WTC11 (cell line): ENCODE measurements at regions not wholly inside any gene's neighbourhood (a gene's known extent, or its start where the extent isn't known, plus 50 kb on each side); places are given as distances from the start of the nearest gene placed in this dataset.

Experiments
- ATAC-seq: fragments of 200-7000 bp; cut with Tn5 transposase; 2 replicates; pipeline ENCODE4 v1.10.0; 2021; ENCODE audit warnings: mild to moderate bottlenecking, moderate library complexity
- CTCF ChIA-PET: fragments of 300-600 bp; sonication (Branson Sonifier 250); formaldehyde crosslinking; loops from one replicate; lab custom pipeline; 2021; ENCODE audit warnings: antibody characterized with exemption; lab: Charles Lee
- POLR2A ChIA-PET: fragments of 350-600 bp; sonication (Branson Sonifier 250); formaldehyde crosslinking; loops from one replicate; lab custom pipeline; 2021; ENCODE audit warnings: antibody characterized with exemption; lab: Charles Lee
- DNase-seq: peaks from one replicate; pipeline ENCODE4 v3.0.0; 2021; ENCODE audit warnings: low spot score
- H3K27ac Mint-ChIP-seq: 2 replicates; pipeline ENCODE4 v1.8.0; 2021; ENCODE audit warnings: mixed read lengths
- H3K27me3 Mint-ChIP-seq: 2 replicates; pipeline ENCODE4 v1.8.0; 2021; ENCODE audit warnings: low read depth, mild to moderate bottlenecking, moderate library complexity, mixed read lengths
- H3K36me3 Mint-ChIP-seq: 2 replicates; pipeline ENCODE4 v1.8.0; 2021; ENCODE audit warnings: mixed read lengths
- H3K4me1 Mint-ChIP-seq: 2 replicates; pipeline ENCODE4 v1.8.0; 2022; ENCODE audit warnings: mixed read lengths
- H3K4me3 Mint-ChIP-seq: 2 replicates; pipeline ENCODE4 v1.8.0; 2021; ENCODE audit warnings: mild to moderate bottlenecking, moderate library complexity, mixed read lengths
- H3K9me3 Mint-ChIP-seq: 2 replicates; pipeline ENCODE4 v1.8.0; 2021; ENCODE audit warnings: mixed read lengths
- ARID4B ChIP-seq: sonication (generic); formaldehyde crosslinking; IDR thresholded peaks from 2 replicates; pipeline ENCODE4 v1.8.0; 2023; ENCODE audit warnings: missing genetic modification reagents, mild to moderate bottlenecking, borderline replicate concordance
- E2F5 ChIP-seq: sonication (generic); formaldehyde crosslinking; IDR thresholded peaks from 2 replicates; pipeline ENCODE4 v1.8.1; 2022; ENCODE audit warnings: mild to moderate bottlenecking, moderate library complexity, missing genetic modification reagents
- EMX1 ChIP-seq: fragments of 250-450 bp; sonication (Bioruptor Pico); IDR thresholded peaks from 2 replicates; pipeline ENCODE4 v1.8.0; 2021; ENCODE audit warnings: mild to moderate bottlenecking
- FOXK1 ChIP-seq: sonication (generic); formaldehyde crosslinking; IDR thresholded peaks from 2 replicates; pipeline ENCODE4 v1.8.0; 2022; ENCODE audit warnings: mild to moderate bottlenecking, moderate library complexity, missing genetic modification reagents
- HMGXB4 ChIP-seq: sonication (generic); formaldehyde crosslinking; IDR thresholded peaks from 2 replicates; pipeline ENCODE4 v1.8.1; 2023; ENCODE audit warnings: mild to moderate bottlenecking, moderate library complexity, missing genetic modification reagents
- JUN ChIP-seq: sonication (generic); formaldehyde crosslinking; IDR thresholded peaks from 2 replicates; pipeline ENCODE4 v1.8.0; 2023; ENCODE audit warnings: mild to moderate bottlenecking, missing genetic modification reagents
- MAX ChIP-seq: sonication (generic); formaldehyde crosslinking; IDR thresholded peaks from 2 replicates; pipeline ENCODE4 v1.8.0; 2022; ENCODE audit warnings: mild to moderate bottlenecking, missing genetic modification reagents
- MYBL2 ChIP-seq: sonication (generic); formaldehyde crosslinking; IDR thresholded peaks from 2 replicates; pipeline ENCODE4 v1.8.1; 2023; ENCODE audit warnings: mild to moderate bottlenecking, moderate library complexity, missing genetic modification reagents
- SMAD3 ChIP-seq: sonication (generic); formaldehyde crosslinking; IDR thresholded peaks from 2 replicates; pipeline ENCODE4 v1.8.0; 2022; ENCODE audit warnings: missing genetic modification reagents, mild to moderate bottlenecking, borderline replicate concordance
- USF1 ChIP-seq: sonication (generic); formaldehyde crosslinking; IDR thresholded peaks from 2 replicates; pipeline ENCODE4 v1.8.0; 2022; ENCODE audit warnings: mild to moderate bottlenecking, missing genetic modification reagents
- USF2 ChIP-seq: sonication (generic); formaldehyde crosslinking; IDR thresholded peaks from 2 replicates; pipeline ENCODE4 v1.8.1; 2023; ENCODE audit warnings: mild to moderate bottlenecking, missing genetic modification reagents, moderate library complexity
- ZBTB21 ChIP-seq: sonication (generic); formaldehyde crosslinking; IDR thresholded peaks from 2 replicates; pipeline ENCODE4 v1.8.1; 2023; ENCODE audit warnings: mild to moderate bottlenecking, missing genetic modification reagents, borderline replicate concordance
- ZBTB43 ChIP-seq: sonication (generic); formaldehyde crosslinking; IDR thresholded peaks from 2 replicates; pipeline ENCODE4 v1.8.1; 2023; ENCODE audit warnings: mild to moderate bottlenecking, missing genetic modification reagents
- ZNF121 ChIP-seq: sonication (generic); formaldehyde crosslinking; IDR thresholded peaks from 2 replicates; pipeline ENCODE4 v1.8.0; 2023; ENCODE audit warnings: missing genetic modification reagents
- ZNF138 ChIP-seq: sonication (generic); formaldehyde crosslinking; conservative IDR thresholded peaks from 2 replicates; pipeline ENCODE4 v1.8.1; 2022; ENCODE audit warnings: mild to moderate bottlenecking, moderate library complexity, missing genetic modification reagents
- ZNF219 ChIP-seq: sonication (generic); formaldehyde crosslinking; IDR thresholded peaks from 2 replicates; pipeline ENCODE4 v1.8.0; 2023; ENCODE audit warnings: missing genetic modification reagents, mild to moderate bottlenecking, borderline replicate concordance
- ZNF396 ChIP-seq: fragments of 250-450 bp; sonication (Bioruptor Pico); IDR thresholded peaks from 2 replicates; pipeline ENCODE4 v1.8.0; 2021; ENCODE audit warnings: mild to moderate bottlenecking, moderate library complexity, borderline replicate concordance
- ZNF512 ChIP-seq: sonication (generic); formaldehyde crosslinking; IDR thresholded peaks from 2 replicates; pipeline ENCODE4 v1.8.1; 2022; ENCODE audit warnings: missing genetic modification reagents, borderline replicate concordance

GRCh38 chr16:48810803-48811453 is 200.9 kb upstream of the N4BP1 start:
- POLR2A ChIA-PET, result no interaction called here
- peaks cover 52% of the 10 kb centered on the region for H3K27me3 Mint-ChIP-seq
- peaks cover 15% of the 10 kb centered on the region for H3K4me1 Mint-ChIP-seq
- no peak overlapping the region for H3K27ac Mint-ChIP-seq
- H3K9me3 Mint-ChIP-seq, result no peaks in the 10 kb centered on the region
- ATAC-seq (peak; percentile 58), DNase-seq (peak; percentile 34)
- H3K36me3 Mint-ChIP-seq, result no peaks in the 10 kb centered on the region
- TF ChIP-seq JUN (peak; percentile 78; the same call in 1 of the 2 replicates), MYBL2 (0 out of 2 replicates have a peak, but pooled peaks have one; percentile 40), ZNF512 (CRISPR knock-in tag) (no peak), MAX (CRISPR knock-in tag) (peak; percentile 51), HMGXB4 (peak; percentile 59; the same call in 1 of the 2 replicates), E2F5 (CRISPR knock-in tag) (0 out of 2 replicates have a peak, but pooled peaks have one; percentile 45), USF2 (no peak), ZBTB43 (CRISPR knock-in tag) (0 out of 2 replicates have a peak, but pooled peaks have one; percentile 4), USF1 (CRISPR knock-in tag) (no peak), ZBTB21 (0 out of 2 replicates have a peak, but pooled peaks have one; percentile 20), ZNF121 (CRISPR knock-in tag) (peak; percentile 65; the same call in 1 of the 2 replicates)
- peak overlapping the region; percentile 75 for H3K4me3 Mint-ChIP-seq
- CTCF ChIA-PET, result interaction anchor here (0.6 to 2.0 kb wide), 3 partner anchors 21 to 174 kb away, joined by 3 to 8 read pairs (median 5); no protein-coding TSS in a partner anchor

GRCh38 chr16:48810436-48810802 is 200.4 kb upstream of the N4BP1 start:
- peak; percentile 46 for ATAC-seq
- TF ChIP-seq EMX1 (CRISPR knock-in tag) (no peak), ZNF396 (no peak), ZNF512 (CRISPR knock-in tag) (no peak), MAX (CRISPR knock-in tag) (no peak), FOXK1 (CRISPR knock-in tag) (no peak), SMAD3 (CRISPR knock-in tag) (no peak), ZNF219 (CRISPR knock-in tag) (0 out of 2 replicates have a peak, but pooled peaks have one; percentile 68), ZNF138 (CRISPR knock-in tag) (no peak), ARID4B (0 out of 2 replicates have a peak, but pooled peaks have one; percentile 31), ZBTB21 (no peak)

More at GRCh38 chr16:48810436-48810802, 200.4 kb upstream of the N4BP1 start:
- ChIA-PET CTCF (interaction anchor here (1.3 to 2.0 kb wide), 2 partner anchors 21 to 54 kb away, joined by 5 to 8 read pairs; no protein-coding TSS in a partner anchor), POLR2A (no interaction called here)
- Mint-ChIP-seq H3K27me3 (peaks cover 52% of the 10 kb centered on the region), H3K9me3 (no peaks in the 10 kb centered on the region), H3K36me3 (no peaks in the 10 kb centered on the region), H3K27ac (no peak overlapping the region), H3K4me3 (peak overlapping the region; percentile 45), H3K4me1 (peaks cover 15% of the 10 kb centered on the region)
- DNase-seq, result no peak
